ENCODE measurements at regions not wholly inside any gene's neighbourhood (a gene's known extent, or its start where the extent isn't known, plus 50 kb on each side); places are given as distances from the start of the nearest gene placed in this dataset.

DNA sequence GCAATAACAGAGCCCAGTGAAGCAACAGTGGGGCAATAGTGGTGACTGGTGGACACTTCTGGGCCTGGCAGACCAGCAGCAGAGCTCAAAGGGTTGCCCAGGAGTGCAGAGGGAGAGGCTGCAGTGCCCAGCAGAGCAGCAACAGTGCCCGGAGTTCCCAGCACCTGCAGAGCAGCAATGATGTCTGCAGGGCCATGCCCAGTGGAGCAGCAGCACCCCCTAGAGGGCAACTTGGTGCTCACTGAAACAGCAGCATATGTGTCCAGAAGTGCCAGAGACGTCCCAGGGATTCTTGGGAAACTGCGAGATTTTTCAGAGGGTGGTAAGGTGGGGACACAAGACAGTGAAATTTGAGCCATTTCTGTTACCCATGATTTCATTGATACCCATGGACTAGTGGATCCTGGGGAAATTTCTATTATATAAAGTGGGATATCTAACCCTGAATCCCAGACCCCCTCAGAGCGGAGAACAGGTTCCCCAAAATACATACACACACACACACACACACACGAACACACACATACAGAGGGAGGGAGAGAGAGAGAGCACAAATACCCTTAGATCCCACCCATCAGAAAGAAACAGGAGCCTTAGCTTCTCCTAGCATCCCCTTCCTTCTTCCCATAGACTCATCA is 156.9 kb upstream of the GJB5 start:
- Mint-ChIP-seq H3K4me1 (ENCODE audit: low read depth) (no peaks in the 10 kb centered on the region), H3K9me3 (no peaks in the 10 kb centered on the region), H3K36me3 (ENCODE audit: low read depth) (no peaks in the 10 kb centered on the region), H3K4me3 (no peak overlapping the region), H3K27ac (no peak overlapping the region), H3K27me3 (peaks cover 10% of the 10 kb centered on the region)

DNA sequence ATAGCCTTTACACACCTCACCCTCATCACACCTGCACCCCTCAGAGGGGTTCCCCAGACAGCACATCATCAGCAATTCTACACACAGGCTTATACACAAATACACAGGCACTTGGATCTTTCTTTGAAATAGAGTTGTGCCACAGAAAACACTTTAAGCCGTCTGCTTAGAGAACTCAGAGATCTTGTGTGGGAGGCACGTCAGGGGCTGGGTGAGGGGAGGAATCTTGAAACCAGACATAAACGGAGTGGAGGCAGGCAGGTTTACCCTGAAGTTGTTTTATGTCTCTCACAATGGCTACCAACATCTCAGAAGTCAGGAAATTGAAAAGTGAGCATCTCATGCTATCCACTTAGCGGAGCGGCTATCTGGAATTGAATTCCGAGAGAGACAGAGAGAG is 151.9 kb upstream of the GJB5 start:
- Mint-ChIP-seq H3K4me3 (no peak overlapping the region), H3K4me1 (ENCODE audit: low read depth) (no peaks in the 10 kb centered on the region), H3K9me3 (no peaks in the 10 kb centered on the region), H3K27me3 (peaks cover 10% of the 10 kb centered on the region), H3K27ac (no peak overlapping the region), H3K36me3 (ENCODE audit: low read depth) (no peaks in the 10 kb centered on the region)

DNA sequence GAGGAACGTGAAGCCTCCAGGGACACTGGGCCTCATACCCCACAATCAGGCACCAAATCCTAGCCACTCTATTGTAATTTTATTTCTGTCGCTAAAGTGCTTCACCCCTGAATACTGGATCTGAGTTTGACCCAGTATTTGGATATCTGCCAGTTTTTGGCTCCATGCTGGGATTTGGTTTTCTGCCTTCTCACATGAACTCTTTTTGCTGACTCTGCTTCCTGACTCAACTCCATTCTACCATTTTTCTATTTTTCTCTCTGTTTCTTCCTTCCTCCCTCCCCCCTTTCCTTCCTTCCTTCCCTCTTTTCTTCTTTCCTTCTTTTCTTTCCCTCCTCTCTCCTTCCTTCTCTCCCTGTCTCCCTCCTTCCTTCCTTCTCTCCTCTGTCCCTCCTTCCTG is 151.3 kb upstream of the GJB5 start:
- Mint-ChIP-seq H3K4me1 (ENCODE audit: low read depth) (no peaks in the 10 kb centered on the region), H3K4me3 (no peak overlapping the region), H3K27ac (no peak overlapping the region), H3K9me3 (no peaks in the 10 kb centered on the region), H3K36me3 (ENCODE audit: low read depth) (no peaks in the 10 kb centered on the region), H3K27me3 (peaks cover 15% of the 10 kb centered on the region)

DNA sequence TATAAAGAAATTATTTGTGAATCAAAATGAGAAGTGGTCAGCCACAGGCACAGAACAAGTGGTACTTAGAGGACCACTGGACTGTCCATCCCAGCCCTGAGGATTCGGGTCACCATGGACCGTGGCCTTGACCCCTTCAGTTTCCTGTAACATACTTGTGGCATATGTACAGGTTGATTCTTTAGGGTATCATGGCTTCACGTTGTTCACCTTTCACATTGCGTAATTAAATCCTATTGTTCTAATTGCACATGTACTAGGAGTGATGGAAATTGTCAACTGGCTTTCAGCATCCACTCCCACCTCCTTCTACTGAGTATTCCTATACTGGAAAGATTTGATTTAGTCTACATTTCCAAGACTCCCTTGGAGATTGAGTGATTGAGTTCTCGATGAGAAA is 148.3 kb upstream of the GJB5 start:
- no peaks in the 10 kb centered on the region for H3K4me1 Mint-ChIP-seq (ENCODE audit: low read depth)
- H3K27me3 Mint-ChIP-seq, result peaks cover 25% of the 10 kb centered on the region
- H3K36me3 Mint-ChIP-seq (ENCODE audit: low read depth), result no peaks in the 10 kb centered on the region
- no peak overlapping the region for H3K4me3 Mint-ChIP-seq
- no peak overlapping the region for H3K27ac Mint-ChIP-seq
- no peaks in the 10 kb centered on the region for H3K9me3 Mint-ChIP-seq

DNA sequence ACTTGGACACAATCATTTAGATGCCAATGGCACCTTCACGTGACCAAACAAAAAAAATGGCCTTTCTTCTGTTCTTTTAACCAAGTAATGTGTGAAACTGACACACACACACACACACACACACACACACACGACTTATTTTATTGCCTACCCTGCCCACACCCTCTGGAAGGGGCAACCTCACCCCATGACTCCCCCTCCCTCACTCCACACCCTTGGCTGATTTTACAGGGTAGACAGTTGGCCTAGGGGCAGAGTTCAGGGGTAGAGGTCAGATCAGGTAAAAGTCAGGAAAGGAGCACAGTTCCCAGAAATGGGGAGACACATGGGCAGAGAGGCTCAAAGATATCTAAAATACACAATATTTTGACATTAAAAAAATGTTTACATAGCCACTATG is 144.8 kb upstream of the GJB5 start:
- Mint-ChIP-seq H3K9me3 (no peaks in the 10 kb centered on the region), H3K4me1 (ENCODE audit: low read depth) (no peaks in the 10 kb centered on the region)

DNA sequence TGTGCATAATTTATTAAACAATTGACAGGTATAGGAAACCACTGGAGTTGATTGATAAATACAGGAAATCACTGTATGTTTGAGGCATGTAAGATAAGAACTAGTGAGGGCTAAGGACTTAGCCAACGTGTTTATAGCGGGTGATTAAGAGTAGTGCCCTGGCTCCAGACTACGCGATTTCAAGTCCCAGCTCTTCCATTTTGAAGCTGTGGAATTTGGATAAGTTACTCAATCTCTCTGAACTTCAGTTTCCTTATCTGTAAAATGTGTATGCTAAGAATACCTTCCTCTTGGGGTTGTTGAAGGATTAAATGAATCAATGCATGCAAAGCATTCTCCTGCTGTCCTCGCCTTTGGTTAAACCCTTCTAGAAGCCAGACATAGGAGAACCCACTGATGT is 143.3 kb upstream of the GJB5 start:
- Mint-ChIP-seq H3K36me3 (ENCODE audit: low read depth) (no peaks in the 10 kb centered on the region), H3K4me3 (no peak overlapping the region), H3K4me1 (ENCODE audit: low read depth) (no peaks in the 10 kb centered on the region), H3K9me3 (no peaks in the 10 kb centered on the region), H3K27ac (no peak overlapping the region), H3K27me3 (peaks cover 33% of the 10 kb centered on the region)

More for the DNA sequence above, 144.8 kb upstream of the GJB5 start:
- H3K27me3 Mint-ChIP-seq, result peaks cover 33% of the 10 kb centered on the region
- H3K4me3 Mint-ChIP-seq, result no peak overlapping the region
- H3K27ac Mint-ChIP-seq, result no peak overlapping the region
- H3K36me3 Mint-ChIP-seq (ENCODE audit: low read depth), result no peaks in the 10 kb centered on the region

DNA sequence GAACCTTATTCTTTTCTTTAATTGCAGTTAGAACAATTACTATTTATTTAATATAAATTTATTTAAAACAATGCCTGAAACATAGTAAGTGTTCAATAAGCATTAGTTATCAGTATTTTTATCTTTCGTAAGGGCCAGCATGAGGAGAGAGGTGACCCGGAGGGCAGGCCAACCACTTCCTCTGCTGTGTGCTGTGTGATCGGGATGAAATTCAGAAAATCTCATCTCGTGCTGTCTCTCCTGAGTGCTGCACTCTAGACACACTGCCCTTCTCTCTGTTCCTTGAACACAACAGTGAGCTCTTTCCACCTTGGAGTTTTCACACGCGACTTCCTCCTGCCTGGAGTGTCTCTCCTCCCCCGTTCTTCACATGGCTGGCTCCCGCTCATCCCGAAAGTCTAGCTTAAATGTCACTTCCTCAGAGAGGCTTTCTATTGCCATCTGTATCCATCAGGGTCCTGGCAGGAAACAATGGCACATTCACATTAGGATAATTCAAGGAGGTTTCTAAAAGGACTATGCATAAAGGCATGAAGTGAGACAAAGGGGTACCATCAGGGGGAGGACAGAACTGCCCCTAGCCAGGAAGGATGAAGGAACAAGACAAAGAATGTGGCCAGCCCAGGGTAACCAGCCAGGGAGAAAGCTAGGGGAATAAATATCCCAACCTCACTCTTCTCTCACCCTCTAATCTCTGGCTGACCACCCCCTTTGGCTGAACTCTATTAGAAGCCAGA is 142.6 kb upstream of the GJB5 start:
- Mint-ChIP-seq H3K4me3 (no peak overlapping the region), H3K4me1 (ENCODE audit: low read depth) (no peaks in the 10 kb centered on the region), H3K27me3 (peaks cover 33% of the 10 kb centered on the region), H3K9me3 (no peaks in the 10 kb centered on the region), H3K36me3 (ENCODE audit: low read depth) (no peaks in the 10 kb centered on the region), H3K27ac (no peak overlapping the region)

DNA sequence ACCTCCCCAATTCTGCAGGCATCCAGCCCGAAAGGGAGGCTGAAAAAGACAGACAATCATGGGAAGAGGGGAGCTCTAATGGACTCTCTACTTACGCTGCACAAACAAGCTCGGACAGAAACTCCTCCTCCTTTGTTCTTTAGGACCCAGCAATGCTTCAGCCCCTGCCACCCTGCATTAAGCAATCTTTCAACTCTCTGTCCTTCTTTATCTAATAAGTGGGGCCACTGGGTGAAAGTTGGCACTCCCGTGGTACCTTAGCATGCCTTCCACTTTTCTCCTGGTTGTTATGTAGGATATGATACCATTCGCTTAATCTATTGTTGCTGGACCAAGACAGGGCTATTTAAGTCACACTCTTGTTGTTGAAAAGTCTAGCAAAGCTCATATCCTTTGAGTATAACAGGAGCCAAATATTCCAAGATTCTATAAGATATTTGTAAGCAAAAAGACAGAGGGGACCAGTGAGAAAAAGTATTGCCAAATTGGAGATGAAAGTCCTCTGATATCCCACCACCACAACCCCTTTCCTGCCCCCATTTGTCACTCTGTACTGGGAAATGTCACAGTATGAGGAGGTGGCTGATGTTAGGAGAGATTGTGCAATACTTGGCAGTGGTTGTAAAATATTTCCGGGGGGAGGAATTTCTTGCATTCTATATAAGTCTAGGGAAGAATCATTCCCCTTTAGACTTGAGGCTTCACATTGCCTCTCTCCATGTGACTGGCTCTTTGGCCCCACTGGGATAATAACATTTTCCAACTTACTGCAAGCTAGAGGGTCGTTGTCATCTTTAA is 137.3 kb upstream of the GJB5 start:
- Mint-ChIP-seq H3K4me1 (ENCODE audit: low read depth) (no peaks in the 10 kb centered on the region), H3K36me3 (ENCODE audit: low read depth) (no peaks in the 10 kb centered on the region), H3K27me3 (peaks cover 18% of the 10 kb centered on the region), H3K4me3 (no peak overlapping the region), H3K9me3 (no peaks in the 10 kb centered on the region), H3K27ac (no peak overlapping the region)

DNA sequence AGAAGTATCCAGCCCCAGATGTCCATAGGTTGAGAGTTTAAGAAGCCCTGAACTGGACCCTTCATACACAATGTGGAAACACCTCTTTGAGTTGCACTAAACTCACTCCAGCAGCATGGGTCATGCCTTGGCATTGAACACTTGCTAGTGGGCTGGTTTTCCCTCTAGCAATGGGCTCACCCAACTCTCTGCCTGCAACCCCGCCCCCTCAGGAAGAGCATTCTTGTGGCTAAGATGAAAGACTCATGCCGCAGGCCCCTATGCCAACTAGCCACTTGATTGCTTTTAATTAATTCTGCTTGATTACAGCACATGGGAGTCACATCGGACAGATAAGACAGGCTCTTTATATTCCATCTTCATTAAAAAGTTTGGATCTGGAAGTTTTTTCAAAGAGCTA is 136.5 kb upstream of the GJB5 start:
- Mint-ChIP-seq H3K4me3 (no peak overlapping the region), H3K9me3 (no peaks in the 10 kb centered on the region), H3K36me3 (ENCODE audit: low read depth) (no peaks in the 10 kb centered on the region), H3K4me1 (ENCODE audit: low read depth) (no peaks in the 10 kb centered on the region), H3K27ac (no peak overlapping the region), H3K27me3 (peaks cover 17% of the 10 kb centered on the region)

DNA sequence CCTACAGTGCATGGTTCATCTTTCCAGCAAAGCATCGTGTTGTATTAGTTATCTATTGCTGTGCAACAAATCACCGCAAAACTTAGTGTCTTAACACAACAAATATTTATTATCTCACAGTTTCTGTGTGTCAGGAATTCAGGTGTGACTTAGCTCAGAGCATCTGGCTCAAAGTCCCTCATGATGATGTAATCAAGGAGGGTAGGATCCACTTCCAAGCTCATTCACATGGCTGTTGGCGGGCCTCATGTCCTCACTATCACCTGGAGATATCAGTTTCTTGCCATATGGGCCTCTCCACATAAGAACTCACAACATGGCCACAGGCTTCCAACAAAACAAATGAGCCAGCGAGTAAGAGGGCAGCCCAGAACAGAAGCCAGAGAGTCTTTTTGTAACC is 135.6 kb upstream of the GJB5 start:
- Mint-ChIP-seq H3K27me3 (peaks cover 20% of the 10 kb centered on the region), H3K27ac (no peak overlapping the region), H3K9me3 (no peaks in the 10 kb centered on the region), H3K36me3 (ENCODE audit: low read depth) (no peaks in the 10 kb centered on the region), H3K4me3 (no peak overlapping the region), H3K4me1 (ENCODE audit: low read depth) (no peaks in the 10 kb centered on the region)

DNA sequence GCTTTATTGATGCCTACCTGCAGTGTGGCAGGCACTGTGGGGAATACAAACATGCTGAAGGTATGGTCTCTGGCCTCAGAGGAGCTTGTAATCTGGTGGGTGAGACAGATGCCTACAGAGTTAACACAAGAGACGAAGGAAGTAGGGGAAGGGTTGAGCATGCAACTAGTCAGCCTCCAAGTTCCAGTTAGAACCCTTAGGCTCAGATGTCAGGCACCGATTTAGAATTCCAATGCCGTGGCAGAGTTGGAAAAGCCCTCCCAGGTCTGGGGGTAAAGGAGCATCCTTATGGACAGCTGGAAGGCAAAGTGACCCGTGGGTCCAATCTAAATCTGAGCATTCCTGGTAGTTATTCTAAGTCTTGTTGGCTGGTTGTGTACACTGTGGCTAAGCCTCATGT is 132.9 kb upstream of the GJB5 start:
- H3K9me3 Mint-ChIP-seq, result no peaks in the 10 kb centered on the region
- H3K4me1 Mint-ChIP-seq (ENCODE audit: low read depth), result no peaks in the 10 kb centered on the region
- no peak overlapping the region for H3K27ac Mint-ChIP-seq
- H3K4me3 Mint-ChIP-seq, result no peak overlapping the region
- no peaks in the 10 kb centered on the region for H3K36me3 Mint-ChIP-seq (ENCODE audit: low read depth)
- H3K27me3 Mint-ChIP-seq, result peaks cover 25% of the 10 kb centered on the region

DNA sequence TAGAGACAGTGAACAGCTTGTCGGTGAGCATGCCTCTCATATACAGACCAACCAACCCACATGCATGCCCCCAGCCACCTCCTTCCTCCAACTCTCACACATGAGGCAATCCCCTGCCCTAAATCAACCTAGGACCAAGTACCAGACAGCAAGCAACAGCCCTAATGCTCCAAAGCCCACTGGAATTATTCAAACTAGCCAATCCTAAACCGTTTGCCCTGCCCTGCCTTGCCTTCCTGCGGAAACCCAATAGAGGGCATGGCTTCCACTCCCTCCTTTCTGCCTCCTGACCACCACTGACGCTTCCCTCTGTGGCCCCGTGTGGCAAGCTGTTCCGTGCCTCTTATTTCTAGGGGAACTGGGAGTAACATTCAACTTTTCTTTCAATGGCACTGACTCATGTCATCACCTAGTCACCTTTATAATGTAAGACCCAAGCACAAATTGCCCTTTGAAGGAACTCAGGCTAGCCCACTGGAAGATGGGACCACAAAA is 129.3 kb upstream of the GJB5 start:
- Mint-ChIP-seq H3K4me1 (ENCODE audit: low read depth) (no peaks in the 10 kb centered on the region), H3K27ac (no peak overlapping the region), H3K36me3 (ENCODE audit: low read depth) (no peaks in the 10 kb centered on the region), H3K27me3 (peaks cover 24% of the 10 kb centered on the region), H3K4me3 (no peak overlapping the region), H3K9me3 (no peaks in the 10 kb centered on the region)

DNA sequence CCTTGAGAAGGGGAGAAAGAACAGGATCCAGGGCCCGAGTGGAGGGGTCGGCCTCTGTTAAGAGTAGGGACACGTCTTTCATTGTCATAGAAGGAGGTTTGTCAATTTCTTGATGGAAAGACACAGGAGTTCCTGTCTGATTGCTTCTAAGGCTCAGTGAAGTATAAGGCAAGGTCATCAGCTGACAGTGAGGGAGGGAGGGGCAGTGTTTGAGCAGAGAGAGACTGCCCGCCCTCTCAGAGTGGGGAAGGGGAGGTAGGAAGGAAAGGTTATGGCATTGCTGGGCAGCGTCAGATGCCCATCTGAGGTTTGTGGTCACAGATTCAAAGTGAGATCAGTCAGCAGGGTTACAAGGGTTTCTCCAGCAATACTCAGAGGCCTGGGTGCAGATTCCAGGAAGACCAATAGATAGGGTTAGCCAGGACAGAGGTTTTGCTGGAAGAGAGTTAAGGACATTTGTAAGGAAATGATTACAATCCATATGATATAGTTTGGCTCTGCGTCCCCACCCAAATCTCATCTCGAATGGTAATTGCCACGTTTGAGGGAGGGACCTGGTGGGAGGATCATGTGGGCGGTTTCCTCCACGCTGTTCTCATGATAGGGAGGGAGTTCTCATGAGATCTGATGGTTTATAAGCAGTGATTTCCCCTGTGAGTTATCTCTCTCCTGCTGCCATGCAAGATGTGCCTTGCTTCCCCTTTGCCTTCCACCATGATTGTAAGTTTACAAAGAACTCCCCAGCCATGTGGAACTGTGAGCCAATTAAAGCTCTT is 127.2 kb upstream of the GJB5 start:
- Mint-ChIP-seq H3K27ac (no peak overlapping the region), H3K27me3 (peaks cover 14% of the 10 kb centered on the region), H3K4me3 (no peak overlapping the region), H3K9me3 (no peaks in the 10 kb centered on the region), H3K36me3 (ENCODE audit: low read depth) (no peaks in the 10 kb centered on the region), H3K4me1 (ENCODE audit: low read depth) (no peaks in the 10 kb centered on the region)

DNA sequence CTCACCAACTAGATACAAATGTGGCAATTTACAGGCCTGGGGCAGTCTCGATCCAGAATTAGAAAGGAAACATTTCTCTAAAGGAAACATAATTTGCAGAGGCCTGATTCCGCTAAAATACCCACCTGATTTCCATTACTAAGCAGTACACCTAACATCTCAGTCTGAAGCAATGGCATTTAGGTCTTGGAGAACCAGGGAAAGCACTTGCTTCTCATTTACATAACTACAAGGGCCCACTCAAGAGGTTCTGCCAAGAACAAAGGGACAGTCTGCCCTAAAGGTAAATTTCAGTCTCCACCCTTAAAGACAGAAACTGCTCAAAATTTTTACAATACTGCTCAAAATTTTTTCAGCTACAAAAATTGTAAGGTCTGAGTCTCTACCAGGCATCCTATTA is 123.7 kb upstream of the GJB5 start:
- H3K36me3 Mint-ChIP-seq (ENCODE audit: low read depth), result no peaks in the 10 kb centered on the region
- H3K27me3 Mint-ChIP-seq, result peaks cover 7% of the 10 kb centered on the region
- H3K4me1 Mint-ChIP-seq (ENCODE audit: low read depth), result no peaks in the 10 kb centered on the region
- H3K4me3 Mint-ChIP-seq, result no peak overlapping the region
- H3K9me3 Mint-ChIP-seq, result no peaks in the 10 kb centered on the region
- no peak overlapping the region for H3K27ac Mint-ChIP-seq

DNA sequence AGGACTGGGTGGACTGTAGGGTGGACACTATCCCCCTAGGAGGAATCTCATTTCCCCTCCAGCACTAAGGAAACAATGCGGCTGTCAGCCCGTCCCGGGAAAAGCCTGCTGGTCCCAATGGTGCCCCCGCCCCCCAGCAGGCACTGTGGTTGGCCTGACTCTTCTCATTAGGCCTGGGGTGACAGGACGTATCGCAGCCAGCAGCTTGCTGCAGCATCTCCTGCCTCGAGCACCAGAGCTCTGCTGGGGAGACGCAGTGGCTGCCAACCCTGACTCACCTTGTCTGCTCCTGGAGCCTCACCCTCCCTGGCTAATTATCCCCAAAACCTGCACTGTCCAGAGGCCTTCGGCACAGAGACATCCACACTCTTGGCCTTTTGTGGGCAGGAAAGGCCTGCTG is 115.1 kb upstream of the GJB5 start:
- H3K4me1 Mint-ChIP-seq (ENCODE audit: low read depth), result no peaks in the 10 kb centered on the region
- H3K9me3 Mint-ChIP-seq, result no peaks in the 10 kb centered on the region
- H3K4me3 Mint-ChIP-seq, result no peak overlapping the region

More for the DNA sequence above, 115.1 kb upstream of the GJB5 start:
- Mint-ChIP-seq H3K36me3 (ENCODE audit: low read depth) (no peaks in the 10 kb centered on the region), H3K27me3 (peaks cover 6% of the 10 kb centered on the region), H3K27ac (no peak overlapping the region)

All from stimulated activated naive CD8-positive, alpha-beta T cell treated with anti-CD3 and anti-CD28 coated beads, Interleukin-15, Interleukin-2, amounts not matched to agents 100 ng/mL and 50 ng/mL, for 24 hours (primary cell).